ENCODE measurements at regions not wholly inside any gene's neighbourhood (a gene's known extent, or its start where the extent isn't known, plus 50 kb on each side); places are given as distances from the start of the nearest gene placed in this dataset.

- TF ChIP-seq, protein P1, sequence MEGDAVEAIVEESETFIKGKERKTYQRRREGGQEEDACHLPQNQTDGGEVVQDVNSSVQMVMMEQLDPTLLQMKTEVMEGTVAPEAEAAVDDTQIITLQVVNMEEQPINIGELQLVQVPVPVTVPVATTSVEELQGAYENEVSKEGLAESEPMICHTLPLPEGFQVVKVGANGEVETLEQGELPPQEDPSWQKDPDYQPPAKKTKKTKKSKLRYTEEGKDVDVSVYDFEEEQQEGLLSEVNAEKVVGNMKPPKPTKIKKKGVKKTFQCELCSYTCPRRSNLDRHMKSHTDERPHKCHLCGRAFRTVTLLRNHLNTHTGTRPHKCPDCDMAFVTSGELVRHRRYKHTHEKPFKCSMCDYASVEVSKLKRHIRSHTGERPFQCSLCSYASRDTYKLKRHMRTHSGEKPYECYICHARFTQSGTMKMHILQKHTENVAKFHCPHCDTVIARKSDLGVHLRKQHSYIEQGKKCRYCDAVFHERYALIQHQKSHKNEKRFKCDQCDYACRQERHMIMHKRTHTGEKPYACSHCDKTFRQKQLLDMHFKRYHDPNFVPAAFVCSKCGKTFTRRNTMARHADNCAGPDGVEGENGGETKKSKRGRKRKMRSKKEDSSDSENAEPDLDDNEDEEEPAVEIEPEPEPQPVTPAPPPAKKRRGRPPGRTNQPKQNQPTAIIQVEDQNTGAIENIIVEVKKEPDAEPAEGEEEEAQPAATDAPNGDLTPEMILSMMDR (IDR thresholded peaks at IDR 0.05; ENCODE audit: low read length, missing control alignments): no peak
- no peak overlapping the region for H3K4me3 ChIP-seq (replicated peaks; ENCODE audit: low read depth, low read length)
- DNase-seq (ENCODE audit: low read depth): no peak
These were observed 67.5 kb upstream of the NPY2R start for GRCh38 chr4:155140889-155141288.

- TF ChIP-seq, protein P1 (IDR thresholded peaks at IDR 0.05; ENCODE audit: low read length, missing control alignments): no peak
- DNase-seq (ENCODE audit: low read depth): no peak
- H3K4me3 ChIP-seq (replicated peaks; ENCODE audit: low read depth, low read length): no peak overlapping the region
These were observed 64.9 kb upstream of the NPY2R start for GRCh38 chr4:155143512-155143911.
